Astrocyte (in vitro differentiated cells and primary cell): ENCODE measurements at regions not wholly inside any gene's neighbourhood (a gene's known extent, or its start where the extent isn't known, plus 50 kb on each side); places are given as distances from the start of the nearest gene placed in this dataset.

Source experiments
- DNase-seq: peaks from one replicate; pipeline ENCODE4 v3.0.0-alpha.2; 2010; ENCODE audit warnings: low read depth
- FAIRE-seq: peaks from 2 replicates; lab custom pipeline; 2011; peaks lifted over from hg19 to GRCh38; lab: Jason Lieb, UNC
- H2AFZ ChIP-seq: 2 replicates; pipeline ENCODE4 v1.6.0; 2012; ENCODE audit warnings: low read depth, low read length, inconsistent platforms
- H3K27ac ChIP-seq: 2 replicates; pipeline ENCODE4 v1.5.1; 2011; ENCODE audit warnings: low read depth, low read length, inconsistent platforms
- H3K27me3 ChIP-seq: 2 replicates; pipeline ENCODE4 v1.6.0; 2011; ENCODE audit warnings: low read length, inconsistent platforms; ENCODE audit not compliant: insufficient read depth
- H3K36me3 ChIP-seq: 2 replicates; pipeline ENCODE4 v1.5.1; 2011; ENCODE audit warnings: low read length, inconsistent platforms; ENCODE audit not compliant: insufficient read depth
- H3K4me1 ChIP-seq: 2 replicates; pipeline ENCODE4 v1.5.1; 2011; ENCODE audit warnings: low read length, inconsistent platforms; ENCODE audit not compliant: insufficient read depth
- H3K4me2 ChIP-seq: 2 replicates; pipeline ENCODE4 v1.6.0; 2012; ENCODE audit warnings: low read length, inconsistent platforms
- H3K4me3 ChIP-seq: 2 replicates; pipeline ENCODE4 v1.5.1; 2011; ENCODE audit warnings: low read depth, mild to moderate bottlenecking, low read length, inconsistent platforms; ENCODE audit not compliant: insufficient read depth
- H3K79me2 ChIP-seq: 2 replicates; pipeline ENCODE4 v1.6.0; 2012; ENCODE audit warnings: mild to moderate bottlenecking, low read length, inconsistent platforms; ENCODE audit not compliant: insufficient read depth
- H3K9ac ChIP-seq: 2 replicates; pipeline ENCODE4 v1.6.0; 2012; ENCODE audit warnings: mild to moderate bottlenecking, low read length, inconsistent platforms
- H3K9me3 ChIP-seq: 2 replicates; pipeline ENCODE4 v1.5.1; 2012; ENCODE audit warnings: low read depth, mild to moderate bottlenecking, low read length, inconsistent platforms; ENCODE audit not compliant: insufficient read depth
- H4K20me1 ChIP-seq: 2 replicates; pipeline ENCODE4 v1.6.0; 2012; ENCODE audit warnings: low read length, inconsistent platforms; ENCODE audit not compliant: insufficient read depth
- H3K27ac Mint-ChIP-seq: one replicate; pipeline ENCODE4 v1.8.0; 2021; ENCODE audit warnings: mild to moderate bottlenecking, mixed read lengths; ENCODE audit not compliant: unreplicated experiment
- H3K27me3 Mint-ChIP-seq: one replicate; pipeline ENCODE4 v1.8.0; 2021; ENCODE audit warnings: low read depth, mixed read lengths; ENCODE audit not compliant: unreplicated experiment
- H3K36me3 Mint-ChIP-seq: one replicate; pipeline ENCODE4 v1.8.0; 2021; ENCODE audit warnings: low read depth, mixed read lengths; ENCODE audit not compliant: unreplicated experiment
- H3K4me1 Mint-ChIP-seq: one replicate; pipeline ENCODE4 v1.8.0; 2021; ENCODE audit warnings: low read depth, mixed read lengths; ENCODE audit not compliant: unreplicated experiment
- H3K4me3 Mint-ChIP-seq: one replicate; pipeline ENCODE4 v1.8.0; 2021; ENCODE audit warnings: mild to moderate bottlenecking, moderate library complexity, mixed read lengths; ENCODE audit not compliant: unreplicated experiment
- H3K9me3 Mint-ChIP-seq: one replicate; pipeline ENCODE4 v1.8.0; 2021; ENCODE audit warnings: mild to moderate bottlenecking, mixed read lengths; ENCODE audit not compliant: unreplicated experiment
- CTCF ChIP-seq: IDR thresholded peaks from 2 replicates; pipeline ENCODE4 v1.5.1; 2011; ENCODE audit warnings: low read depth, mild to moderate bottlenecking, inconsistent platforms, low read length, moderate library complexity; ENCODE audit not compliant: insufficient read depth
- EZH2 ChIP-seq: IDR thresholded peaks from 2 replicates; pipeline ENCODE4 v1.6.1; 2012; ENCODE audit warnings: mild to moderate bottlenecking, low read length, inconsistent platforms; ENCODE audit not compliant: insufficient read depth

DNA sequence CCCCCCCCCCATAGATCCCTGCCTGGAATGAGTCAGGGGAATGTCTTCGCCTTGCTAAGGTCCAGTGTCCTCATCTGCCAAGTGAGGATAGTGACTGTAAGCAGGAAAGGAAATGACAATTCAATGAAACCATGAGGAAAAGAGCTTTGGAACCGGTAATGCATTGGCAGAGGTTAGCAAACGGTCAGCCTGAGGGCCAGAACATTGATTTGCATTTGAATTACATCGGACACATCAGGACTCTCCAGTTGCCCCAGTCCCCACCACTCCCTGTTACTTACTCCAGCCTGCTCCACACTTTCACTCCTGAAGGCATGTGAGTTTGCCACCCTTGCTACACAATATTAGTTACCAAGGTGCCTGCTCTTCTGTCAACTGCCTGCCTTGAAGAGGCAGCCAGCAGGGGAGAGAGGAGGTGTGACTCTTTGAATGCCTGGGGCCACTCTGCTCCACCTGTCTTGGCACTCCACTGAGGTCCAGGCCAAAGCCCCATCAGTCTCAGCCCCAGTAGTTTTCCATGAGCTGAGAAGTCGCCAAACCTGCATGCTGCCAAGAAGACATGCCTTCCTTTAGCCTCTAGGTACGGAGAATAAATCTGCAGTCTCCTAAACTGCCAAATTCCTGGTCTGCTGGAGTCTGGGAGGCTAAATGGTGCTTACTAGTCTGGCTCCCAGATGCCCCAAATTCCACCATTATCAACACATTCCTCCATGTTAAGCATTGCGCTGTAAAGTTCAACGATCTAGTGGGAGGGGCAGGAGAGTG is 191.7 kb upstream of the TLE3 start:
- no peak overlapping the region for H2AFZ ChIP-seq
- H3K79me2 ChIP-seq, result no peaks in the 10 kb centered on the region
- H3K4me3 Mint-ChIP-seq, result no peak overlapping the region
- no peak overlapping the region for H3K4me2 ChIP-seq
- no peak overlapping the region for H3K9ac ChIP-seq
- H4K20me1 ChIP-seq, result no peaks in the 10 kb centered on the region
- no peak overlapping the region for H3K27ac Mint-ChIP-seq
- no peak for FAIRE-seq
- peaks cover 56% of the 10 kb centered on the region for H3K27me3 Mint-ChIP-seq
- no peaks in the 10 kb centered on the region for H3K9me3 ChIP-seq
- no peak overlapping the region for H3K27ac ChIP-seq
- H3K36me3 Mint-ChIP-seq, result no peaks in the 10 kb centered on the region
- TF ChIP-seq EZH2 (no peak), CTCF (no peak)
- no peaks in the 10 kb centered on the region for H3K36me3 ChIP-seq
- H3K9me3 Mint-ChIP-seq, result no peaks in the 10 kb centered on the region
- DNase-seq, result peak; percentile 81
- no peak overlapping the region for H3K4me3 ChIP-seq
- peaks cover 2% of the 10 kb centered on the region for H3K27me3 ChIP-seq
- peaks cover 7% of the 10 kb centered on the region for H3K4me1 Mint-ChIP-seq
- peaks cover 6% of the 10 kb centered on the region for H3K4me1 ChIP-seq

- peaks cover 35% of the 10 kb centered on the region for H3K27me3 Mint-ChIP-seq
- no peaks in the 10 kb centered on the region for H3K9me3 Mint-ChIP-seq
- H3K36me3 Mint-ChIP-seq, result no peaks in the 10 kb centered on the region
- Histone ChIP-seq H2AFZ (no peak overlapping the region), H3K4me1 (peaks cover 14% of the 10 kb centered on the region), H3K9me3 (no peaks in the 10 kb centered on the region), H3K9ac (no peak overlapping the region), H3K27me3 (peaks cover 6% of the 10 kb centered on the region), H3K36me3 (no peaks in the 10 kb centered on the region), H3K27ac (no peak overlapping the region), H3K4me2 (no peak overlapping the region), H4K20me1 (no peaks in the 10 kb centered on the region), H3K79me2 (no peaks in the 10 kb centered on the region), H3K4me3 (no peak overlapping the region)
- TF ChIP-seq EZH2, result no peak
- TF ChIP-seq CTCF, result no peak
- FAIRE-seq, result no peak
- no peak overlapping the region for H3K4me3 Mint-ChIP-seq
- no peak overlapping the region for H3K27ac Mint-ChIP-seq
- peaks cover 15% of the 10 kb centered on the region for H3K4me1 Mint-ChIP-seq
- DNase-seq, result no peak
Measured at GRCh38 chr15:70286113-70286806, 188.5 kb upstream of the TLE3 start.
